SK-MEL-5 (cell line): ENCODE measurements at regions not wholly inside any gene's neighbourhood (a gene's known extent, or its start where the extent isn't known, plus 50 kb on each side); places are given as distances from the start of the nearest gene placed in this dataset.

Source experiments
- DNase-seq: peaks from one replicate; pipeline ENCODE4 v3.0.0-alpha.2; 2016; ENCODE audit warnings: low read depth, low spot score
- in situ Hi-C: cut with HindIII; loops from 2 replicates; pipeline ENCODE4 v1.10.0; 2016; ENCODE audit warnings: low sequenced_read_pairs, high pct_unique_total_duplicates, low pct_unique_long_range_greater_than_20kb
- small RNA-seq, 2 experiments: library from RNA; depleted of rRNA; stranded (forward); fragments of <200 nt; gene quantifications; one replicate each; pipeline ENCODE3, GENCODE V24; 2014

DNA sequence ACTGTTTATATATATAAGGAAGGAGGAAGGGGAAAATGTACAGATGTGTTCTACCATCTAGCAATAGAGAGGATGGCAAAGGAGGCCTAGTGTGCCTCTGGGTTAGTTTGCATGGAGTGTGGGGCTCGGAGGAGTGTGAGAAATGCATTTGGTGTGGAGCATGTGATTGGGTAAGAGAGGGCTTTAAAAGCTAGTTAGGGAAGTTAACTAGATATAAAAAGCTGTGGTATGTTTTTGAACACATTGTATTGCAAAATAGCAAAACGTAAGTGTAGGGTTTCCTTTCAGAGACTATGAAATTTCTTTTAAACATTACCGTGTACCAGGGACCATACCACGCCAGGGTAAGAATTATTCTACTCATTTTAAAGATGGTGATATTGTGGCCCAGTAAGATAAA, 53.3 kb upstream of the STXBP6 start:
- no peak for DNase-seq
- in situ Hi-C loops: no loop called here

DNA sequence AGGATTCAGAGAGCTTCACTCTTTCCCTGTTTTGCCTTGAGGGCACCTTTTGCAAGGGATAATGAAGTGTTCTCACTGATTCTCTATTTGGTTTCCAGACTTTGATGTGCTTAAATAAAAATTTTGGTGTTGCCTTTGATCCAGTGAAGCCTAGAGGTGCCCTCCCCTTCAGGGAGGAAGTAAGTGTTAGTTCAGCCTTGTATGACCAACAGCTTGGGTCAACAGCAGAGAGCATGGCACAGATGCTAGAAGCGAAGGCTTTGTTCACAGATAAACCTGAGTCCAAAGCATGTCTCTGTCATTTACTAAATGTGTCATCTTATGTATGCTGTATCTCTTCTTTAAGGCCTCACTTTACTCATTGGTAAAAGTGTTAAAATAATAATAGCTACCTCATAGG, 52.8 kb upstream of the STXBP6 start:
- in situ Hi-C loops: no loop called here
- no peak for DNase-seq

DNA sequence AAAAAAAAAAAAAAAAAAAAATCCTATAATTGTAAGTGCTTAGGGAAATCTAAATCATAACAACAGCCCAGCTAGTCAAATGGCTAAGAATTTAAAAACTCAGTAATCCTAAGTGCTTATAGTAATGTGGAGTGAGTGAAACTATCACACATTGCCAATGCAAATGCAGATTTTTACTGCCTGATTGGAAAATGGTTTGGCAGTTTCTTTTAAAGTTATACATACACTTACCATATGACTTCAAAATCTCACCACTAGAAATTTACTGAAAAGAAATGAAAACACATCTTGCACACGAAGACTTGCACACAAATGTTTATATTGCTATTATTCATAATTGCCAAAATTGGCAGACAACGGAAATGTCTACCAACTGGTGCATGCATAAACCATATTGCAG, 51.3 kb upstream of the STXBP6 start:
- in situ Hi-C loops: no loop called here
- no peak for DNase-seq

Small RNAs in the stretch of these regions (small RNA-seq; reads per million reads assigned to genes)
- 0 reads per million in 2 experiments for gene HMGN2P6
